HCT116 (cell line): ENCODE measurements at regions not wholly inside any gene's neighbourhood (a gene's known extent, or its start where the extent isn't known, plus 50 kb on each side); places are given as distances from the start of the nearest gene placed in this dataset.

ENCODE experiments used
- ATF3 ChIP-seq: IDR thresholded peaks from 2 replicates; pipeline ENCODE4 v1.6.1; 2012
- CTCF ChIP-seq, 3 experiments: fragments of 200-600 bp in 1 of 3; sonication (generic) in 1 of 3; IDR thresholded peaks in 2 of 3; conservative IDR thresholded peaks in 1 of 3; 2 replicates each; pipeline ENCODE4 v1.5.1; 2012 to 2017; ENCODE audit warnings: low read depth in 2 of 3, low read length in 2 of 3, antibody characterized with exemption in 1 of 3, borderline replicate concordance in 1 of 3, control low read depth in 1 of 3, mild to moderate bottlenecking in 1 of 3, mixed read lengths in 1 of 3, mixed run types in 1 of 3, moderate library complexity in 1 of 3; ENCODE audit not compliant: insufficient read depth in 1 of 3
- EGR1 ChIP-seq: IDR thresholded peaks from 2 replicates; pipeline ENCODE4 v1.6.1; 2012; ENCODE audit warnings: low read depth
- EZH2 ChIP-seq: fragments of 200-600 bp; sonication (generic); IDR thresholded peaks from 2 replicates; pipeline ENCODE4 v1.6.1; 2017; ENCODE audit warnings: antibody characterized with exemption, mixed run types
- EZH2phosphoT487 ChIP-seq: fragments of 200-600 bp; IDR thresholded peaks from 2 replicates; pipeline ENCODE4 v1.6.1; 2018; ENCODE audit warnings: antibody characterized with exemption, borderline replicate concordance
- JUND ChIP-seq: IDR thresholded peaks from 2 replicates; pipeline ENCODE4 v1.6.1; 2012
- MAX ChIP-seq: IDR thresholded peaks from 2 replicates; pipeline ENCODE4 v1.6.1; 2012
- POLR2A ChIP-seq: IDR thresholded peaks from 2 replicates; pipeline ENCODE4 v1.7.0; 2011; ENCODE audit warnings: borderline replicate concordance; ENCODE audit not compliant: insufficient read depth, insufficient read length; ENCODE audit errors: extremely low read depth
- POLR2AphosphoS5 ChIP-seq: IDR thresholded peaks from 2 replicates; pipeline ENCODE4 v1.6.1; 2011; ENCODE audit warnings: mild to moderate bottlenecking, low read depth, low read length, moderate library complexity
- REST ChIP-seq: IDR thresholded peaks from 2 replicates; pipeline ENCODE4 v1.6.1; 2012; ENCODE audit warnings: low read depth
- ZBTB33 ChIP-seq: IDR thresholded peaks from 2 replicates; pipeline ENCODE4 v1.6.1; 2011; ENCODE audit warnings: mild to moderate bottlenecking, low read length, moderate library complexity; ENCODE audit not compliant: insufficient replicate concordance; ENCODE audit errors: extremely low read depth
- ZFX ChIP-seq: fragments of 450-650 bp; IDR thresholded peaks from 2 replicates; pipeline ENCODE4 v1.6.1; 2017

- TF ChIP-seq CTCF (IDR thresholded peaks at IDR 0.05 in 2 of 3, conservative IDR thresholded peaks at IDR 0.05 in 1 of 3; ENCODE audit: borderline replicate concordance in 1 of 3, insufficient read depth in 1 of 3, low read depth in 2 of 3, low read length in 2 of 3) (no peak), EZH2 (no peak), EGR1 (no peak), ATF3 (no peak), EZH2phosphoT487 (no peak), JUND (no peak), ZFX (no peak), POLR2A (no peak), REST (no peak), ZBTB33 (no peak), POLR2AphosphoS5 (no peak), MAX (no peak)
Measured at GRCh38 chr16:20259541-20259940, 67.8 kb downstream of the GP2 start.
